ENCODE measurements at regions not wholly inside any gene's neighbourhood (a gene's known extent, or its start where the extent isn't known, plus 50 kb on each side); places are given as distances from the start of the nearest gene placed in this dataset.
"Not testable (repeated sequence)": the region's sequence is repeated elsewhere in the genome, so short reads cannot be mapped to it uniquely, and the experiment has no call there.

- no peak for DNase-seq
Observed at GRCh38 chr1:98184856-98185255, 264.0 kb upstream of the DPYD start.

- DNase-seq, result no peak
Observed at GRCh38 chr1:98181036-98181764, 260.4 kb upstream of the DPYD start.

- DNase-seq, result no peak
Observed at GRCh38 chr1:98179151-98179773, 258.4 kb upstream of the DPYD start.

GRCh38 chr1:98177751-98178150, 256.9 kb upstream of the DPYD start:
- DNase-seq, result no peak

- no peak for DNase-seq
Observed at GRCh38 chr1:98176936-98177335, 256.1 kb upstream of the DPYD start.

- DNase-seq, result no peak
Observed at GRCh38 chr1:98176414-98176813, 255.6 kb upstream of the DPYD start.

- DNase-seq, result no peak
Observed at GRCh38 chr1:98172578-98172977, 251.7 kb upstream of the DPYD start.

- no peak for DNase-seq
Observed at GRCh38 chr1:98172022-98172421, 251.2 kb upstream of the DPYD start.

- no peak for DNase-seq
Observed at GRCh38 chr1:98164509-98164908, 243.7 kb upstream of the DPYD start.

- no peak for DNase-seq
Observed at GRCh38 chr1:98157524-98158313, 236.9 kb upstream of the DPYD start.

- DNase-seq, result no peak
Observed at GRCh38 chr1:98147280-98147679, 226.4 kb upstream of the DPYD start.

GRCh38 chr1:98145655-98146054, 224.8 kb upstream of the DPYD start:
- no peak for DNase-seq

GRCh38 chr1:98143403-98143802, 222.6 kb upstream of the DPYD start:
- DNase-seq, result no peak

- DNase-seq, result no peak
Observed at GRCh38 chr1:98133131-98133530, 212.3 kb upstream of the DPYD start.

GRCh38 chr1:98130408-98130807, 209.6 kb upstream of the DPYD start:
- no peak for DNase-seq

- DNase-seq, result no peak
Observed at GRCh38 chr1:98129491-98129890, 208.7 kb upstream of the DPYD start.

- no peak for DNase-seq
Observed at GRCh38 chr1:98126740-98127139, 205.9 kb upstream of the DPYD start.

GRCh38 chr1:98121646-98122045, 200.8 kb upstream of the DPYD start:
- DNase-seq, result no peak

GRCh38 chr1:98119796-98120195, 199.0 kb upstream of the DPYD start:
- peak in 1 of 5 experiments; percentile 3 for DNase-seq

GRCh38 chr1:98113811-98114210, 193.0 kb upstream of the DPYD start:
- no peak for DNase-seq

GRCh38 chr1:98112626-98113025, 191.8 kb upstream of the DPYD start:
- no peak for DNase-seq

GRCh38 chr1:98110674-98111073, 189.8 kb upstream of the DPYD start:
- no peak for DNase-seq

GRCh38 chr1:98108378-98108777, 187.5 kb upstream of the DPYD start:
- DNase-seq, result not testable (repeated sequence)

- no peak for DNase-seq
Observed at GRCh38 chr1:98107256-98107655, 186.4 kb upstream of the DPYD start.

All from T-helper 2 cell (primary cell).